ENCODE measurements at regions not wholly inside any gene's neighbourhood (a gene's known extent, or its start where the extent isn't known, plus 50 kb on each side); places are given as distances from the start of the nearest gene placed in this dataset.

DNA sequence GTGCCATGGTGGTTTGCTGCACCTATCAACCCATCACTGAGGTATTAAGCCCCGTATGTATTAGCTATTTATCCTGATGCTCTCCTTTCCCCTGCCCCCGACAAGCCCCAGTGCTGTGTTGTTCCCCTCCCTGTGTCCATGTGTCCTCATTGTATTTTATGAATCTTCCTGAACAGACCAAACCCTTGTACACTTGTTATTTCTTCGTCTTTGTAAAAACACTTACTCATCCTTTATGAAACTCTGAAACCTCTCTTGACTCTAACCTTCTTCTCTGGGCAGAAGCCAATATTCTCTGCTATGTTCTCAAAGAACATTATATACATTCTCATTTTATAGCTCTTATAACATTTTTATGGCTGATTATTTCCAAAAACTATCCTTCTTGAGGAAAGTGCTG, 746.9 kb downstream of the EFNB2 start:
- Histone ChIP-seq H4K20me1 (ENCODE audit: insufficient read depth) (no peaks in the 10 kb centered on the region), H3K9me2 (ENCODE audit: insufficient read depth) (no peaks in the 10 kb centered on the region), H3K27ac (ENCODE audit: low read depth, low read length) (no peak overlapping the region), H3K4me3 (replicated peaks in 1 of 2; ENCODE audit: low read depth in 1 of 2, low read length in 2 of 2) (no peak overlapping the region), H3K9me3 (ENCODE audit: control insufficient read depth in 1 of 2, insufficient read depth in 1 of 2, low read depth in 1 of 2, low read length in 2 of 2) (no peaks in the 10 kb centered on the region), H3K36me3 (ENCODE audit: control insufficient read depth in 1 of 2, insufficient read depth in 2 of 2, low read length in 2 of 2) (no peaks in the 10 kb centered on the region), H2AFZ (ENCODE audit: low read depth, low read length, poor library complexity, severe bottlenecking) (no peak overlapping the region), H3K79me2 (ENCODE audit: insufficient read depth, low read length) (no peaks in the 10 kb centered on the region), H3K4me1 (ENCODE audit: control insufficient read depth in 1 of 2, insufficient read depth in 2 of 2, low read length in 2 of 2) (no peaks in the 10 kb centered on the region), H3K9ac (ENCODE audit: low read length) (no peak overlapping the region), H3K4me2 (ENCODE audit: low read length) (no peak overlapping the region), H3K27me3 (ENCODE audit: insufficient read depth, low read length) (no peaks in the 10 kb centered on the region)
- ChIA-PET CTCF (no interaction called here), RAD21 (ENCODE audit: low non-redundant PET in 1 of 2, low total read pairs in 2 of 2, uncharacterized antibody in 2 of 2, unreplicated experiment in 2 of 2) (no interaction called here), POLR2A (no interaction called here)
- no TSS peak for BruUV-seq (replicated peaks)
- DNase-seq (ENCODE audit: low read depth, low spot score) (no peak), ATAC-seq (no peak)
- intact Hi-C loops (cut with micrococcal nuclease), result no loop called here
- TF ChIP-seq EZH2phosphoT487 (IDR thresholded peaks at IDR 0.05; ENCODE audit: borderline replicate concordance) (no peak), JUND (IDR thresholded peaks at IDR 0.05) (no peak), POLR2A (IDR thresholded peaks at IDR 0.05; ENCODE audit: borderline replicate concordance, extremely low read depth, insufficient read depth, insufficient read length) (no peak), SP1 (IDR thresholded peaks at IDR 0.05; ENCODE audit: low read depth) (no peak), RAD21 (IDR thresholded peaks at IDR 0.05; ENCODE audit: low read depth) (no peak), SIN3A (IDR thresholded peaks at IDR 0.05; ENCODE audit: low read depth) (no peak), SRF (IDR thresholded peaks at IDR 0.05; ENCODE audit: low read depth) (no peak), FOSL1 (IDR thresholded peaks at IDR 0.05; ENCODE audit: low read depth) (no peak), EGR1 (IDR thresholded peaks at IDR 0.05; ENCODE audit: low read depth) (no peak)
- TF ChIP-seq, protein P1, sequence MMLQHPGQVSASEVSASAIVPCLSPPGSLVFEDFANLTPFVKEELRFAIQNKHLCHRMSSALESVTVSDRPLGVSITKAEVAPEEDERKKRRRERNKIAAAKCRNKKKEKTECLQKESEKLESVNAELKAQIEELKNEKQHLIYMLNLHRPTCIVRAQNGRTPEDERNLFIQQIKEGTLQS (IDR thresholded peaks at IDR 0.05), result no peak
- TF ChIP-seq, protein P2, sequence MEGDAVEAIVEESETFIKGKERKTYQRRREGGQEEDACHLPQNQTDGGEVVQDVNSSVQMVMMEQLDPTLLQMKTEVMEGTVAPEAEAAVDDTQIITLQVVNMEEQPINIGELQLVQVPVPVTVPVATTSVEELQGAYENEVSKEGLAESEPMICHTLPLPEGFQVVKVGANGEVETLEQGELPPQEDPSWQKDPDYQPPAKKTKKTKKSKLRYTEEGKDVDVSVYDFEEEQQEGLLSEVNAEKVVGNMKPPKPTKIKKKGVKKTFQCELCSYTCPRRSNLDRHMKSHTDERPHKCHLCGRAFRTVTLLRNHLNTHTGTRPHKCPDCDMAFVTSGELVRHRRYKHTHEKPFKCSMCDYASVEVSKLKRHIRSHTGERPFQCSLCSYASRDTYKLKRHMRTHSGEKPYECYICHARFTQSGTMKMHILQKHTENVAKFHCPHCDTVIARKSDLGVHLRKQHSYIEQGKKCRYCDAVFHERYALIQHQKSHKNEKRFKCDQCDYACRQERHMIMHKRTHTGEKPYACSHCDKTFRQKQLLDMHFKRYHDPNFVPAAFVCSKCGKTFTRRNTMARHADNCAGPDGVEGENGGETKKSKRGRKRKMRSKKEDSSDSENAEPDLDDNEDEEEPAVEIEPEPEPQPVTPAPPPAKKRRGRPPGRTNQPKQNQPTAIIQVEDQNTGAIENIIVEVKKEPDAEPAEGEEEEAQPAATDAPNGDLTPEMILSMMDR (IDR thresholded peaks at IDR 0.05 in 2 of 3, conservative IDR thresholded peaks at IDR 0.05 in 1 of 3; ENCODE audit: borderline replicate concordance in 1 of 3, insufficient read depth in 1 of 3, low read depth in 2 of 3, low read length in 2 of 3), result no peak
- TF ChIP-seq, protein P3, sequence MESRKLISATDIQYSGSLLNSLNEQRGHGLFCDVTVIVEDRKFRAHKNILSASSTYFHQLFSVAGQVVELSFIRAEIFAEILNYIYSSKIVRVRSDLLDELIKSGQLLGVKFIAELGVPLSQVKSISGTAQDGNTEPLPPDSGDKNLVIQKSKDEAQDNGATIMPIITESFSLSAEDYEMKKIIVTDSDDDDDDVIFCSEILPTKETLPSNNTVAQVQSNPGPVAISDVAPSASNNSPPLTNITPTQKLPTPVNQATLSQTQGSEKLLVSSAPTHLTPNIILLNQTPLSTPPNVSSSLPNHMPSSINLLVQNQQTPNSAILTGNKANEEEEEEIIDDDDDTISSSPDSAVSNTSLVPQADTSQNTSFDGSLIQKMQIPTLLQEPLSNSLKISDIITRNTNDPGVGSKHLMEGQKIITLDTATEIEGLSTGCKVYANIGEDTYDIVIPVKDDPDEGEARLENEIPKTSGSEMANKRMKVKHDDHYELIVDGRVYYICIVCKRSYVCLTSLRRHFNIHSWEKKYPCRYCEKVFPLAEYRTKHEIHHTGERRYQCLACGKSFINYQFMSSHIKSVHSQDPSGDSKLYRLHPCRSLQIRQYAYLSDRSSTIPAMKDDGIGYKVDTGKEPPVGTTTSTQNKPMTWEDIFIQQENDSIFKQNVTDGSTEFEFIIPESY (IDR thresholded peaks at IDR 0.05; ENCODE audit: extremely low read depth, insufficient replicate concordance, low read length), result no peak

Data from HCT116 (cell line).